Cardiac fibroblast (primary cell): ENCODE measurements at regions not wholly inside any gene's neighbourhood (a gene's known extent, or its start where the extent isn't known, plus 50 kb on each side); places are given as distances from the start of the nearest gene placed in this dataset.
A peak's percentile ranks its signal among the peaks of the same experiment; 100 is the strongest.

Experiments
- DNase-seq, 2 donors: peaks; one replicate each; pipeline versions ENCODE4 v3.0.0 to v3.0.0-alpha.2; 2010; ENCODE audit warnings: low read depth in 2 of 2
- H3K4me3 ChIP-seq, 2 donors: replicated peaks in 1 of 2; 1 replicate in 1 of 2; 2 replicates in 1 of 2; pipeline ENCODE4 v1.5.1; 2011; ENCODE audit warnings: low read depth in 2 of 2, low read length in 2 of 2, mild to moderate bottlenecking in 2 of 2, moderate library complexity in 1 of 2
- CTCF ChIP-seq: IDR thresholded peaks from one replicate; pipeline ENCODE4 v1.5.1; 2011; ENCODE audit warnings: low read depth, mild to moderate bottlenecking, low read length, inconsistent platforms

DNA sequence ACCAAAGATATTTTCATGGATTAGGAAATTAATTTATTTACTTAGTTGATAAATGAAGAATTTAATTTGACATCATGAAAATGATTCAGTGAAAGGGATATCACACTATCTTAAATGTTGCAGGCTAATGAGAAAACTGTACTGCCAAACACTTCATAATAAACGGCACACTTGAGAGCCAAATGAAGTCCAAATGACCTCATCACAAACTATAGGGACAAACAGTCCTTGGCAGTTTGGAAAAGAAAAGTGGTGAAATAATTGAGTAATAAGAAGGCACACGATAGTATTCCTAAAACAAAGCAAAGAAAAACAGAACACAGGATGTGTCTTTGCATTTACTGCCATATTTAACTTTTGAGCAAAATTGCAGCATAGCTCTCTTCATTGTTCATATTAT is 116.9 kb upstream of the TLR4 start:
- H3K4me3 ChIP-seq, result no peak overlapping the region
- TF ChIP-seq CTCF, result no peak
- no peak for DNase-seq

DNA sequence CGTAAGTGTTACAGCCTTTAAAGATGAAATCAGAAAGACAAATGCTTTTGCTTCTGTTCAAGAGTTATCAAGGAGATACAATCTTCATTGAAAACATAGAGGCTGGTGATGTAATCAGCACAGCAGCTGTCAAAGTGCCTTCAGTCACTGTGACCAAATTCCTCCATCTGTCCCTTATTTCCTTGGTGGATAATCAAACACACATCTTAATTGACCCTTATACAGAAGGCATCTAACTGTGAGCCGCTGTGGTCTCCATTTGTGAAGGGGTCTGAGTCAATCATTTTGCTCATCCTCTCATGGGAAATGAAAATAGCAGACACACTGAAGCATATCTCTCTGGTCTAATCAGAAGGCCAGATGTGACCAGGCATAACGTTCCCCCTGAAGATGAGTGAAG is 130.1 kb upstream of the TLR4 start:
- no peak overlapping the region for H3K4me3 ChIP-seq
- TF ChIP-seq CTCF, result no peak
- no peak for DNase-seq

DNA sequence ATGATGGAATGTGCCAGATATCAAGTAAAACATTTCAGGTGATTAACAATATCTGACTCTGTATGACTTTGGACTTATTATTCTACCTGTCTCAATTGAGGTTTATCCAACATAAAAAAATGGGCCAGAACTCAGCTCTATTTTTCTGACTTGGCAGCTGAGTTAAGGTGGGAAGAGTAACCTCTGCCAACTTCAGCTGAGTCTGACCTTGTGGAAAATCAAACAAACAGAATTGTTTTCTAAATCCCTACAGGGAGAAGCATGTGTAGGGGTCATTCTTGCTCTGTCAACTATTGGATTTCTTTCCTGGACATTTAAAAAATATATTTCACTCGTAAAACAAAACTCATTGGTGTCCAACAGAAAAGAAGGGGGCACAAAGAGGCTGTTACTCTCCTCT is 139.4 kb upstream of the TLR4 start:
- no peak for DNase-seq
- no peak for TF ChIP-seq CTCF
- H3K4me3 ChIP-seq, result no peak overlapping the region

DNA sequence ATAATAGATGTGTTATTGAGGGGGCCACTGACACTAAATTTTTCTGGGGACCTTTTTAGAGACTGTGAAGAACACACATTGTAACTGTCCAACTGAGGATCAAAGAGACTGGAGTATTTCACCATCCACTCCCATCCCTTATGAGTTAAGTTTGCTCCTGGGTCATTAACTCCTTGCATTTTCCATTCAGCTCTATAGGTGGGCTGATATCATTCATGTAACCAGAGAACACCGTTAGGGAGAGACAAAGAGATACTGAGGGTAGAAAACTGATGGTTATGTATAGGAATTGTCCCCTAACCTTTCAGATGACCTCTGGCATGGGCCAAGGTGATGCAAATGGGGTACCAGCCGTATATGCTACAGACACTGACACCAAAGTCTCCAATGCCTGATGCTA is 142.4 kb upstream of the TLR4 start:
- DNase-seq, result no peak
- no peak overlapping the region for H3K4me3 ChIP-seq
- TF ChIP-seq CTCF, result no peak

GRCh38 chr9:117555964-117556629 is 141.2 kb upstream of the ASTN2 start:
- no peak overlapping the region for H3K4me3 ChIP-seq
- DNase-seq, result peak; percentile 11 to 50
- TF ChIP-seq CTCF, result peak; percentile 64

DNA sequence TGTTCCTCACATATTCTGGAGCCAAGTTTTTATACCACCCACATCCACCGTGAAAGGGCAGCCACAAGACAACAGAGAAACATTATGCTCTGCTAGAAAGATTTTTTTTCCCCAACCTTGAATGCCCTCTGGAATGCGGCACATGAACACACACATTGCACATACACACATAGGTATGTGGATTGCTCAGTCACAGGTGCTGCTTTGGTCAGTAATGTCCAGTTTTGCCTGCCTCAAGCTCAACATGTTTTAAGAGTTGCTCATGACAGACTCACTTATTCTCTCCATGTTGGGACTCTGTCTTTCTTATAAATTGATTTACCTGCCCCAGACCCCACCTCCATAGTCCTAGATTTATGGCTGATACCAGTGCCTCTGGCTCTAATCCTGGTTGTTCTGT is 138.0 kb upstream of the ASTN2 start:
- TF ChIP-seq CTCF, result no peak
- DNase-seq, result no peak
- H3K4me3 ChIP-seq, result no peak overlapping the region

- no peak for DNase-seq
- no peak for TF ChIP-seq CTCF
- no peak overlapping the region for H3K4me3 ChIP-seq
These were observed 136.3 kb upstream of the ASTN2 start for GRCh38 chr9:117551171-117551570.
